NCI-H2029 (cell line): ENCODE measurements at regions not wholly inside any gene's neighbourhood (a gene's known extent, or its start where the extent isn't known, plus 50 kb on each side); places are given as distances from the start of the nearest gene placed in this dataset.
"Not testable (repeated sequence)": the region's sequence is repeated elsewhere in the genome, so short reads cannot be mapped to it uniquely, and the experiment has no call there.

Experiments
- DNase-seq: peaks from one replicate; lab custom pipeline; 2025; lab: John Stamatoyannopoulos, UW

- no peak for DNase-seq
Observed at GRCh38 chr6:85948481-85948880, 305.8 kb upstream of the SYNCRIP start.

GRCh38 chr6:85945459-85946185 is 302.9 kb upstream of the SYNCRIP start:
- DNase-seq: no peak

GRCh38 chr6:85944776-85945175 is 302.1 kb upstream of the SYNCRIP start:
- DNase-seq: no peak

- no peak for DNase-seq
Observed at GRCh38 chr6:85942844-85943243, 300.2 kb upstream of the SYNCRIP start.

DNA sequence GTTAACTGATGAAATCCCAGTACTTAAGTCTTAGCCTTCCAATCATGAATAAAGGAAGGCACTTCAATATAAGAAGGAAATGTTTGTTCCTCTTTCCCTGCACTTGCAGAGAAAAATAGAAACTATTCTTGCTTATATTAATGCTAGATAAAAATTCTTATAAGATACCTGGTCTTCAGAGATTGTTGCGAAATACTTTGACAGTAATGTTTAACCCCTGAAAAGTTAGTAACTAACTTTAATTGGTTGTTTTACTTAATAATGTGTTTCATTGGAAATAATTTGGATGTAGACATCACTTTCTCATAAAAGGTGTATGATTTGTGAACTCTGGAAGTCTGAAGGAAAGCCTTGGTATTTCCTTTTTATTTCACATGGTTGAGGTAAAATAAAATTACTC is 294.2 kb upstream of the SYNCRIP start:
- no peak for DNase-seq

GRCh38 chr6:85923013-85923430 is 280.3 kb upstream of the SYNCRIP start:
- DNase-seq: peak; percentile 41

- DNase-seq: peak; percentile 84
Observed at GRCh38 chr6:85920782-85921181, 278.1 kb upstream of the SYNCRIP start.

GRCh38 chr6:85917522-85917921 is 274.8 kb upstream of the SYNCRIP start:
- DNase-seq: no peak

GRCh38 chr6:85913001-85913400 is 270.3 kb upstream of the SYNCRIP start:
- no peak for DNase-seq

- no peak for DNase-seq
Observed at GRCh38 chr6:85912582-85912981, 269.9 kb upstream of the SYNCRIP start.

GRCh38 chr6:85911067-85911466 is 268.4 kb upstream of the SYNCRIP start:
- no peak for DNase-seq

- DNase-seq: not testable (repeated sequence)
Observed at GRCh38 chr6:85908120-85908519, 265.4 kb upstream of the SYNCRIP start.

DNA sequence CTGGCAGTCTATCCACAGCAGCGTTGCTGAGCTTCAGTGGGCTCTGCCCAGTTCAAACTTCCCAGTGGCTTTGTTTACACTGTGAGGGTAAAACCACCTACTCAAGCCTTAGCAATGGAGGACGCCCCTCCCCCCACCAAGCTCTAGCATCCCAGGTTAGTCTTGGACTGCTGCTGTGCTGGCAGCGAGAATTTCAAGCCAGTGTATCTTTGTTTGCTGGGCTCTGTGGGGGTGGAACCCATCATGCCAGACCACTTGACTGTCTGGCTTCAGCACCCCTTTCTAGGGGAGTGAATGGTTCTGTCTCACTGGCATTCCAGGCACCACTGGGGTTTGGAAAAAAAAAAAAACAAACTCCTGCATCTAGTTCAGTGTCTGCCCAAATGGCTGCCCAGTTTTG is 249.7 kb upstream of the SYNCRIP start:
- DNase-seq: no peak

GRCh38 chr6:85887461-85887860 is 244.8 kb upstream of the SYNCRIP start:
- DNase-seq: no peak

GRCh38 chr6:85868685-85869084 is 226.0 kb upstream of the SYNCRIP start:
- no peak for DNase-seq

- DNase-seq: no peak
Observed at GRCh38 chr6:85867595-85867994, 224.9 kb upstream of the SYNCRIP start.

DNA sequence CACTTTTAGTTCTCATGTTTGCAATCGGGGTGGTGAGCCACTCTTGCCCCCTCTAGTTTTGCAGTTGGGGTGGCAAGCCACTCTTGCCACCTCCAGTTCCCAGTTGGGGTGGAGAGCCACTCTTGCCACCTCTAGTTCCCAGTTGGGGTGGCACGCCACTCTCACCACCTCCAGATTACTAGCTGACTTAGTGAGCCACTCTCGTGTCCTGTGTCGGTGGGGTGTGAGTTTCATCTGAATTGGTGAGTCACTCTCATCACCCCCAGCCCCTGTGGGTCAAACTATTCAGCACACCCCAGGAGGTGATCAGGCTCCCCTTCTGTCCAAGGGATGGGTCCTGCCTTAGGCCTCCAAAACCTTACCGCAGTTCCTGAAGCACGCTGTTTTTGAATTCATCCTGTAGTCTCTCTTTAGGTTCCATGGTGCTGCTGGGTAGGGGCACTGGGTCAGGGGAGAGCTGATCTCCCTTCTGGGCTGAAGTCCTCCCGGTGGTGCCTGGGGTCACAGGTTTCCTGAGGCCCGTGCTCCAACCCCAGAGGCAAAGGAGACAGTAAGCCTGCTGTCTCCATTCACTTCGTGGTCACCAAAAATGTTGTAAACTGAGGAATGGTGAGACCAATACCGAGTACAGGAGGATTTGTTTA is 224.2 kb upstream of the SYNCRIP start:
- DNase-seq: no peak

GRCh38 chr6:85866370-85866730 is 223.7 kb upstream of the SYNCRIP start:
- DNase-seq: no peak

GRCh38 chr6:85865420-85866369 is 223.0 kb upstream of the SYNCRIP start:
- peak; percentile 39 for DNase-seq

GRCh38 chr6:85864453-85865401 is 222.0 kb upstream of the SYNCRIP start:
- DNase-seq: no peak

DNA sequence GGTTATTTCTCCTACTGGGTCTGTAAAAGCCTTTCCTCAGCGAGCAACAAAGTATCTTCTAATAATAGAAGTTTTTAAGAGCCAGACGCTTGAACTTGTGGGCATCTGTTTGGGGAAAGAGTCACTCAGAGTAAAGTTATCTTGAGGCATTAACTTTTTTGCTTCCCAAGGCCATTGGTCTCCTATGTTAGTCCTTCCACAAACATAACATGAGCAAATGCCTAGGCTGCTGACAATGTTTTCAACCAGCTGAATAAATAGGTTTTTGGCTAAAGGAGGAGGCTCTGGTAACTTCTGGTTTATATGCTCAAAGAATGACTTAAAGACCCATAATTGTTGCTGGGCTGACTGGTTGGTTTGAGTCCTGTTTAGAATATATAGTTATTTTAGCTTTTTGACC is 213.5 kb upstream of the SYNCRIP start:
- DNase-seq: no peak
